ENCODE measurements at regions not wholly inside any gene's neighbourhood (a gene's known extent, or its start where the extent isn't known, plus 50 kb on each side); places are given as distances from the start of the nearest gene placed in this dataset.

GRCh38 chr2:149954981-149955600 is 367.5 kb upstream of the MMADHC start:
- no peak for TF ChIP-seq CTCF (conservative IDR thresholded peaks at IDR 0.05; ENCODE audit: low read depth, low read length)
- TF ChIP-seq EZH2 (IDR thresholded peaks at IDR 0.05; ENCODE audit: low read length, unreplicated experiment), result no peak
- no peak for TF ChIP-seq EZH2phosphoT487 (IDR thresholded peaks at IDR 0.05; ENCODE audit: borderline replicate concordance, low read length)

Data from PC-3 (cell line).